Mucosa of rectum (tissue), 2 donors: ENCODE measurements at regions not wholly inside any gene's neighbourhood (a gene's known extent, or its start where the extent isn't known, plus 50 kb on each side); places are given as distances from the start of the nearest gene placed in this dataset.
"Not testable (repeated sequence)": the region's sequence is repeated elsewhere in the genome, so short reads cannot be mapped to it uniquely, and the experiment has no call there.

ENCODE experiments used
- H3K27ac ChIP-seq, 2 donors: one replicate each; pipeline ENCODE4 v1.7.0; 2013; ENCODE audit warnings: inconsistent platforms in 2 of 2, low read depth in 2 of 2, low read length in 2 of 2
- H3K27me3 ChIP-seq, 2 donors: one replicate each; pipeline ENCODE4 v1.7.0; 2013; ENCODE audit warnings: low read length in 2 of 2; ENCODE audit not compliant: control insufficient read depth in 2 of 2, insufficient read depth in 2 of 2
- H3K36me3 ChIP-seq, 2 donors: one replicate each; pipeline ENCODE4 v1.7.0; 2013; ENCODE audit warnings: low read length in 2 of 2; ENCODE audit not compliant: control insufficient read depth in 2 of 2, insufficient read depth in 2 of 2
- H3K4me1 ChIP-seq, 2 donors: one replicate each; pipeline ENCODE4 v1.7.0; 2013; ENCODE audit warnings: low read length in 2 of 2, mild to moderate bottlenecking in 1 of 2; ENCODE audit not compliant: control insufficient read depth in 2 of 2, insufficient read depth in 2 of 2
- H3K4me3 ChIP-seq, 2 donors: one replicate each; pipeline ENCODE4 v1.7.0; 2013; ENCODE audit warnings: low read length in 2 of 2
- H3K9ac ChIP-seq, 2 donors: one replicate each; pipeline ENCODE4 v1.7.0; 2013; ENCODE audit warnings: low read length in 2 of 2, low read depth in 1 of 2, mild to moderate bottlenecking in 1 of 2
- H3K9me3 ChIP-seq, 2 donors: one replicate each; pipeline ENCODE4 v1.7.0; 2013; ENCODE audit warnings: low read length in 2 of 2; ENCODE audit not compliant: control insufficient read depth in 2 of 2
- donor health status: healthy.
- donor health status: Normal muscosa, but diverticular disease.

- not testable (repeated sequence) for H3K4me3 ChIP-seq, H3K27me3 ChIP-seq, H3K27ac ChIP-seq, H3K36me3 ChIP-seq, H3K9ac ChIP-seq, H3K9me3 ChIP-seq, H3K4me1 ChIP-seq
Measured at GRCh38 chr2:110317377-110317776, 105.0 kb upstream of the MTLN start.

GRCh38 chr2:110316051-110316865 is 103.9 kb upstream of the MTLN start:
- H3K27me3 ChIP-seq, H3K4me3 ChIP-seq: not testable (repeated sequence)

GRCh38 chr2:110315054-110315820 is 102.9 kb upstream of the MTLN start:
- not testable (repeated sequence) for H3K9ac ChIP-seq, H3K36me3 ChIP-seq, H3K27me3 ChIP-seq, H3K9me3 ChIP-seq, H3K27ac ChIP-seq, H3K4me3 ChIP-seq, H3K4me1 ChIP-seq

More at GRCh38 chr2:110316051-110316865, 103.9 kb upstream of the MTLN start:
- H3K4me1 ChIP-seq, H3K9ac ChIP-seq, H3K27ac ChIP-seq, H3K9me3 ChIP-seq, H3K36me3 ChIP-seq: not testable (repeated sequence)

GRCh38 chr2:110314472-110314871 is 102.1 kb upstream of the MTLN start:
- not testable (repeated sequence) for H3K9ac ChIP-seq, H3K4me3 ChIP-seq, H3K27ac ChIP-seq, H3K27me3 ChIP-seq, H3K9me3 ChIP-seq, H3K36me3 ChIP-seq, H3K4me1 ChIP-seq

- not testable (repeated sequence) for H3K4me3 ChIP-seq, H3K36me3 ChIP-seq, H3K27ac ChIP-seq, H3K27me3 ChIP-seq, H3K4me1 ChIP-seq, H3K9me3 ChIP-seq, H3K9ac ChIP-seq
Measured at GRCh38 chr2:110313032-110313431, 100.7 kb upstream of the MTLN start.

- H3K9me3 ChIP-seq, H3K27me3 ChIP-seq, H3K27ac ChIP-seq, H3K36me3 ChIP-seq, H3K4me3 ChIP-seq, H3K4me1 ChIP-seq, H3K9ac ChIP-seq: not testable (repeated sequence)
Measured at GRCh38 chr2:110311713-110312444, 99.5 kb upstream of the MTLN start.

GRCh38 chr2:110310988-110311475 is 98.7 kb upstream of the MTLN start:
- H3K27me3 ChIP-seq, H3K4me1 ChIP-seq, H3K9me3 ChIP-seq: not testable (repeated sequence)

GRCh38 chr2:110308728-110309127 is 96.4 kb upstream of the MTLN start:
- H3K27me3 ChIP-seq, H3K4me3 ChIP-seq, H3K9me3 ChIP-seq, H3K36me3 ChIP-seq, H3K27ac ChIP-seq, H3K4me1 ChIP-seq, H3K9ac ChIP-seq: not testable (repeated sequence)

More at GRCh38 chr2:110310988-110311475, 98.7 kb upstream of the MTLN start:
- H3K9ac ChIP-seq, H3K27ac ChIP-seq, H3K36me3 ChIP-seq, H3K4me3 ChIP-seq: not testable (repeated sequence)

- not testable (repeated sequence) for H3K9ac ChIP-seq, H3K9me3 ChIP-seq, H3K4me3 ChIP-seq, H3K4me1 ChIP-seq, H3K36me3 ChIP-seq, H3K27me3 ChIP-seq, H3K27ac ChIP-seq
Measured at GRCh38 chr2:110292807-110293206, 80.5 kb upstream of the MTLN start.
